ENCODE measurements at regions not wholly inside any gene's neighbourhood (a gene's known extent, or its start where the extent isn't known, plus 50 kb on each side); places are given as distances from the start of the nearest gene placed in this dataset.

DNA sequence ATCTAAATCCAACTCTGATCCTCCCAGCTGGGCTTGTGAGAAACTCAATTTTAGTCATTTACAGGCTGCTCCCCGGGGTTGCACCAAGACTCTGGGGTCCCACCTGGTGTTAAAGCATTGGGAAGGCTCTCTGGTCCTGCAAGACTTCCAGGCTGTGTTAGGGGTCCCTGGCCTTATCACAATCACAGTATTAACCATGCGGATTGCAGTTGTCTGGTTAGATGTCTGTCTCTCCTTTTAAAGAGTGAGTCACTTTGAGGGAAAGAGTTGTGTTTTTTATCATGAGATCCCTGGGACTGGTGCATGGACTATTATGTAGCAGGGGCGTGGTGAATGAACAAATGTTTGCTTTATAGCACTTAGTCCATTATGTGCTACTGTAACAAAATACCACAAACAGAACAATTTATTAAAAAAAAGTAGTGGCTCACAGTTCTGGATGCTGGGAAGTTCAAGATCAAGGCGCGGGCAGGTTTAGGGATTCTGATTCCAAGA, 531.4 kb downstream of the FUT8 start:
- TF ChIP-seq, protein P1, sequence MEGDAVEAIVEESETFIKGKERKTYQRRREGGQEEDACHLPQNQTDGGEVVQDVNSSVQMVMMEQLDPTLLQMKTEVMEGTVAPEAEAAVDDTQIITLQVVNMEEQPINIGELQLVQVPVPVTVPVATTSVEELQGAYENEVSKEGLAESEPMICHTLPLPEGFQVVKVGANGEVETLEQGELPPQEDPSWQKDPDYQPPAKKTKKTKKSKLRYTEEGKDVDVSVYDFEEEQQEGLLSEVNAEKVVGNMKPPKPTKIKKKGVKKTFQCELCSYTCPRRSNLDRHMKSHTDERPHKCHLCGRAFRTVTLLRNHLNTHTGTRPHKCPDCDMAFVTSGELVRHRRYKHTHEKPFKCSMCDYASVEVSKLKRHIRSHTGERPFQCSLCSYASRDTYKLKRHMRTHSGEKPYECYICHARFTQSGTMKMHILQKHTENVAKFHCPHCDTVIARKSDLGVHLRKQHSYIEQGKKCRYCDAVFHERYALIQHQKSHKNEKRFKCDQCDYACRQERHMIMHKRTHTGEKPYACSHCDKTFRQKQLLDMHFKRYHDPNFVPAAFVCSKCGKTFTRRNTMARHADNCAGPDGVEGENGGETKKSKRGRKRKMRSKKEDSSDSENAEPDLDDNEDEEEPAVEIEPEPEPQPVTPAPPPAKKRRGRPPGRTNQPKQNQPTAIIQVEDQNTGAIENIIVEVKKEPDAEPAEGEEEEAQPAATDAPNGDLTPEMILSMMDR (conservative IDR thresholded peaks at IDR 0.05; ENCODE audit: low read depth, low read length), result no peak
- no peak for TF ChIP-seq EZH2 (IDR thresholded peaks at IDR 0.05; ENCODE audit: borderline replicate concordance, low read depth, low read length, poor library complexity, severe bottlenecking)
